Left ventricle myocardium inferior (tissue), 1 donor: ENCODE measurements at regions not wholly inside any gene's neighbourhood (a gene's known extent, or its start where the extent isn't known, plus 50 kb on each side); places are given as distances from the start of the nearest gene placed in this dataset.

ENCODE experiments used
- DNase-seq: peaks from one replicate; pipeline ENCODE4 v3.0.0-alpha.2; 2020
- H3K27ac ChIP-seq: fragments of 200-600 bp; replicated peaks from 2 replicates; pipeline ENCODE4 v1.8.0; 2021
- H3K27me3 ChIP-seq: fragments of 200-600 bp; 2 replicates; pipeline ENCODE4 v1.8.0; 2021; ENCODE audit warnings: low read depth
- H3K36me3 ChIP-seq: fragments of 200-600 bp; 2 replicates; pipeline ENCODE4 v1.8.0; 2021
- H3K4me1 ChIP-seq: fragments of 200-600 bp; 2 replicates; pipeline ENCODE4 v1.8.0; 2021
- H3K4me3 ChIP-seq: fragments of 200-600 bp; 2 replicates; pipeline ENCODE4 v1.8.0; 2021; ENCODE audit warnings: mild to moderate bottlenecking, moderate library complexity
- H3K9me3 ChIP-seq: fragments of 200-600 bp; replicated peaks from 2 replicates; pipeline ENCODE4 v1.8.0; 2021
- CTCF ChIP-seq: fragments of 200-600 bp; IDR thresholded peaks from 2 replicates; pipeline ENCODE4 v1.8.0; 2021; ENCODE audit warnings: antibody characterized with exemption, mild to moderate bottlenecking, borderline replicate concordance
- intact Hi-C: fragments of 100-400 bp; cut with micrococcal nuclease; formaldehyde crosslinking; loops from one replicate; pipeline ENCODE4 v1.11.0; 2022
- donor health status: DM: no; HTN: yes; CAD: no; lungs with severe emphysema.

DNA sequence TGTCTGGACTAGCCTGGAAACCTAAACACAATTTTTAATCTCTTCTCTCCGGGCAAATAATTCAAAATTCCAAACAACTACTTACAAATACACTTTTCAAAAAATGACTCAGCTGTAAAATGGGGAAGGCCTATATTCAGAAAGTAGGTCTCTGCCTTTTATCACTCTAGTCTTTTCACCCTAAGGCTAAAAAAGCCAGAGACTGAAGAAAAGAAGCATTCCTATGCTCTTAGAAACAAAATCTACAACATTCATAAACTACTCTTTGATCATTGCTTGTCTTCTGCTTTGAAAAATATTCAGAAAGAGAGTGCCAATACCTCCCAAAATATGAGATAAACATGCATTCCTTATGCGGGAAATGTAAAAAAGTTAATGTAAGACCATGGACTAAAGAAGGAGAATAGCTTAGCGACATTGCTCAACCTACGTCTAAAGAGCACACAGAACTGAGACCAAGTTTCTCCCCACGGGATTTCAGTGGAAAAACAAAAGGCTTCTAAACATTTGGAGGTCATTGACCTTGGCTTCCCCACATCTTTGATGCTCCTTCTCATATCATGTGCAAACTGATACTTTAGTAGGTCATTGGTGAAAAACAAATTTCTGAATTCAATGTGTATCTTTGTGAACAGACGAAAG is 74.4 kb upstream of the EPB41L3 start:
- intact Hi-C loops, result no loop called here
- Histone ChIP-seq H3K9me3 (no peaks in the 10 kb centered on the region), H3K27ac (no peak overlapping the region), H3K36me3 (no peaks in the 10 kb centered on the region), H3K27me3 (no peaks in the 10 kb centered on the region), H3K4me1 (no peaks in the 10 kb centered on the region), H3K4me3 (no peak overlapping the region)
- DNase-seq, result no peak
- no peak for TF ChIP-seq CTCF

DNA sequence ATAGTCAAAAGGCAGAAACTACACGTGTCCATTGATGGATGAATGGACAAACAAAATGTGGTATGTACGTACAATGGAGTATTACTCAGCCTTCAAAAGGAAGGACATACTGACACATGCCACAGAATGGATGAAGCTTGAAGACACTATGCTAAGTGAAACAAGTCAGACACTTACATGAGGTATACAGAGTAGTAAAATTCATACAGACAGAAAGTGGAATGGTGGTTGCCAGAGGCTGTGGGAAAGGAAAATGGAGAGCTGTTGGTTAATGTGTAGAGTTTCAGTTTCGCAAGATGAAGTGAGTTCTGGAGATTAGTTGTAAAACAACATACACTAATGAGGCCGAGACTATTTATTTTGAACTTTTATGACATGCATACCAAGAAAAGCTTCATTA is 67.4 kb upstream of the EPB41L3 start:
- no peaks in the 10 kb centered on the region for H3K27me3 ChIP-seq
- TF ChIP-seq CTCF, result no peak
- no peak overlapping the region for H3K27ac ChIP-seq
- no peak for DNase-seq
- intact Hi-C loops, result no loop called here
- H3K9me3 ChIP-seq, result no peaks in the 10 kb centered on the region
- H3K36me3 ChIP-seq, result no peaks in the 10 kb centered on the region
- H3K4me1 ChIP-seq, result no peaks in the 10 kb centered on the region
- no peak overlapping the region for H3K4me3 ChIP-seq

DNA sequence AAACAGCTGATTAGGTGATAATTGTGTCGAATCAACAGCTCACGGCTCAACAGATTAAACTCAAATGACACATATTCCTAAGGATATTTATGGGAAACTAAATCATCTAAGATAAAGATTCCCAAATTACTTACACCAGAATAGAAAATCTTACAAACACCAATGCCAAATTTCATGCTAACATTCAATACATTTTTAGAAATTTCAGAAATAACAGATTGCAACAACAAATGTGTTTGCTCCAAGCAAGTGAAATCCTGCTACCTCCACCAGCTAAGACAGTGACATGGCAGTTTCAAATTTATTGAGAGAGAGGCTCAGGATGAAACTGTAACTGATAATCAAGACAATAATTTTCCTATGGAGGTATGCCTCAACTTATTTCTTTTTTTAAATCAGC is 65.0 kb upstream of the EPB41L3 start:
- H3K4me3 ChIP-seq, result no peak overlapping the region
- no peaks in the 10 kb centered on the region for H3K9me3 ChIP-seq
- H3K4me1 ChIP-seq, result no peaks in the 10 kb centered on the region
- no peaks in the 10 kb centered on the region for H3K36me3 ChIP-seq
- intact Hi-C loops, result no loop called here
- H3K27me3 ChIP-seq, result no peaks in the 10 kb centered on the region
- H3K27ac ChIP-seq, result no peak overlapping the region
- TF ChIP-seq CTCF, result no peak
- DNase-seq, result no peak

GRCh38 chr18:5606951-5607350 is 63.2 kb upstream of the EPB41L3 start:
- TF ChIP-seq CTCF, result no peak
- H3K9me3 ChIP-seq, result no peaks in the 10 kb centered on the region
- DNase-seq, result no peak
- H3K36me3 ChIP-seq, result no peaks in the 10 kb centered on the region
- H3K27ac ChIP-seq, result no peak overlapping the region
- H3K4me1 ChIP-seq, result no peaks in the 10 kb centered on the region
- H3K4me3 ChIP-seq, result no peak overlapping the region
- intact Hi-C loops, result no loop called here
- H3K27me3 ChIP-seq, result no peaks in the 10 kb centered on the region

GRCh38 chr18:5604778-5605177 is 61.0 kb upstream of the EPB41L3 start:
- H3K27me3 ChIP-seq, result no peaks in the 10 kb centered on the region
- TF ChIP-seq CTCF, result no peak
- intact Hi-C loops, result no loop called here
- H3K4me1 ChIP-seq, result no peaks in the 10 kb centered on the region
- no peaks in the 10 kb centered on the region for H3K9me3 ChIP-seq
- H3K4me3 ChIP-seq, result no peak overlapping the region
- no peak for DNase-seq
- no peaks in the 10 kb centered on the region for H3K36me3 ChIP-seq
- no peak overlapping the region for H3K27ac ChIP-seq

GRCh38 chr18:5603153-5603552 is 59.4 kb upstream of the EPB41L3 start:
- Histone ChIP-seq H3K9me3 (no peaks in the 10 kb centered on the region), H3K36me3 (no peaks in the 10 kb centered on the region), H3K4me1 (no peaks in the 10 kb centered on the region), H3K4me3 (no peak overlapping the region), H3K27ac (no peak overlapping the region), H3K27me3 (no peaks in the 10 kb centered on the region)
- no peak for TF ChIP-seq CTCF
- intact Hi-C loops, result no loop called here
- no peak for DNase-seq
